OCI-LY7 (cell line): ENCODE measurements at regions not wholly inside any gene's neighbourhood (a gene's known extent, or its start where the extent isn't known, plus 50 kb on each side); places are given as distances from the start of the nearest gene placed in this dataset.

Experiments
- CTCF ChIP-seq: fragments of 200-600 bp; sonication (generic); conservative IDR thresholded peaks from 2 replicates; pipeline ENCODE4 v1.5.1; 2014; ENCODE audit warnings: mild to moderate bottlenecking, antibody characterized with exemption, low read length, moderate library complexity, mixed read lengths
- EZH2phosphoT487 ChIP-seq: fragments of 200-600 bp; sonication (generic); IDR thresholded peaks from 2 replicates; pipeline ENCODE4 v1.6.1; 2018; ENCODE audit warnings: low read depth, borderline replicate concordance, mild to moderate bottlenecking, mixed run types, antibody characterized with exemption, low read length, moderate library complexity, mixed read lengths

GRCh38 chr7:50959991-50960390 is 177.3 kb upstream of the GRB10 start:
- TF ChIP-seq EZH2phosphoT487: no peak
- no peak for TF ChIP-seq CTCF
